Activated CD4-positive, alpha-beta memory T cell treated with anti-CD3 and anti-CD28 coated beads for 36 hours (primary cell): ENCODE measurements at regions not wholly inside any gene's neighbourhood (a gene's known extent, or its start where the extent isn't known, plus 50 kb on each side); places are given as distances from the start of the nearest gene placed in this dataset.

Source experiments
- CTCF ChIA-PET: fragments of 350-600 bp; sonication (Branson Sonifier 250); formaldehyde crosslinking; loops from one replicate; lab custom pipeline; 2021; ENCODE audit warnings: antibody characterized with exemption, inconsistent platforms; lab: Charles Lee
- POLR2A ChIA-PET: fragments of 350-600 bp; sonication (Branson Sonifier 250); formaldehyde crosslinking; loops from one replicate; lab custom pipeline; 2021; ENCODE audit warnings: antibody characterized with exemption; lab: Charles Lee
- DNase-seq: peaks from one replicate; pipeline ENCODE4 v3.0.0-alpha.2; 2020
- H3K27ac Mint-ChIP-seq: one replicate; pipeline ENCODE4 v1.8.0; 2021; ENCODE audit warnings: mixed read lengths
- H3K27me3 Mint-ChIP-seq: one replicate; pipeline ENCODE4 v1.8.0; 2021; ENCODE audit warnings: mixed read lengths
- H3K36me3 Mint-ChIP-seq: one replicate; pipeline ENCODE4 v1.8.0; 2021; ENCODE audit warnings: mixed read lengths
- H3K4me1 Mint-ChIP-seq: one replicate; pipeline ENCODE4 v1.8.0; 2021; ENCODE audit warnings: low read depth, mixed read lengths
- H3K4me3 Mint-ChIP-seq: one replicate; pipeline ENCODE4 v1.8.0; 2021; ENCODE audit warnings: mild to moderate bottlenecking, mixed read lengths
- H3K9me3 Mint-ChIP-seq: one replicate; pipeline ENCODE4 v1.8.0; 2021; ENCODE audit warnings: mixed read lengths
- intact Hi-C: fragments of 100-400 bp; cut with micrococcal nuclease; formaldehyde crosslinking; loops from one replicate; pipeline ENCODE4 v1.15.1; 2023

DNA sequence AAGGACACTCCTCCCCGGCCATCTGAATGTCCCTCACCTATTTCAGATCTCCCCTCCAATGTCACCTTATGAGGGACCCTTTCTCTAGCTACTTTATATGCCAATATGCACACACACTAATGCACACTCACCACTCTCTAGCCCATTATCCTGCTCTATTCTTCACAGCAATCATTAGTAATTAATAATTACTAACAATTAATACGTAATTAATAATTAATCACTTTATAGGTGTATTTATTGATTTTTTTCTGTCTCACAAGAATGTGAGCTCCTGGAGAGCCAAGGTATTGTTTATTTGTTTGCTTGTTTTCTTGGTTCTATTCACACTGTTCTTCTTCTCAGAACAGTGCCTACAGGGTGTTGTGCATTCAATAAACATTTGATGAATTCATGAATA lies 385.2 kb upstream of the DUSP10 start:
- Mint-ChIP-seq H3K27ac (no peak overlapping the region), H3K4me1 (no peaks in the 10 kb centered on the region), H3K9me3 (no peaks in the 10 kb centered on the region), H3K36me3 (no peaks in the 10 kb centered on the region), H3K4me3 (no peak overlapping the region), H3K27me3 (no peaks in the 10 kb centered on the region)
- DNase-seq = no peak
- intact Hi-C loops = no loop called here
- ChIA-PET POLR2A (no interaction called here), CTCF (interaction anchor here (1.1 to 2.1 kb wide), 2 partner anchors 31 to 329 kb away, joined by 4 to 9 read pairs; no protein-coding TSS in a partner anchor)

DNA sequence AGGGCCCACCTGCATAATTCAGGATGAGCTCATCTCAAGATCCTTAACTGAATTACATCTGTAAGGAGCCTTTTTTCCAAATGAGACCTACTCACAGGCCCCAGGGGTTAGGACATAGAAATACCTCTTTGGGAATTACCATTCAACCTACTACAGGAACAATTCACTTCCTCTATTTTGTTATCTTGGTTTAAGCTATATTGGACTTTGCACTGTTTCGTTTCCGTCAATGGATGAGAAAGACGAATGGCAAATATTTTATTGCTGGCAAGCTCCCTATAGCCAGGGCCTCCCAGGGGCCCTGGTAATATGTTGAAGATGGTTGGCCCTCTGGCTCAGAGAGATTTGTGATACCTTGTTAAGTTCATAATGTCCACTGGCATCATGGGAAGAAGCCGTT lies 384.2 kb upstream of the DUSP10 start:
- no peaks in the 10 kb centered on the region for H3K4me1 Mint-ChIP-seq
- intact Hi-C loops = no loop called here
- DNase-seq = no peak
- H3K27me3 Mint-ChIP-seq = no peaks in the 10 kb centered on the region
- H3K9me3 Mint-ChIP-seq = no peaks in the 10 kb centered on the region
- POLR2A ChIA-PET = no interaction called here
- no peak overlapping the region for H3K27ac Mint-ChIP-seq
- no peaks in the 10 kb centered on the region for H3K36me3 Mint-ChIP-seq
- H3K4me3 Mint-ChIP-seq = no peak overlapping the region
- CTCF ChIA-PET = interaction anchor here (2.1 kb wide), 1 partner anchor 330 kb away, joined by 9 read pairs; no protein-coding TSS in a partner anchor

DNA sequence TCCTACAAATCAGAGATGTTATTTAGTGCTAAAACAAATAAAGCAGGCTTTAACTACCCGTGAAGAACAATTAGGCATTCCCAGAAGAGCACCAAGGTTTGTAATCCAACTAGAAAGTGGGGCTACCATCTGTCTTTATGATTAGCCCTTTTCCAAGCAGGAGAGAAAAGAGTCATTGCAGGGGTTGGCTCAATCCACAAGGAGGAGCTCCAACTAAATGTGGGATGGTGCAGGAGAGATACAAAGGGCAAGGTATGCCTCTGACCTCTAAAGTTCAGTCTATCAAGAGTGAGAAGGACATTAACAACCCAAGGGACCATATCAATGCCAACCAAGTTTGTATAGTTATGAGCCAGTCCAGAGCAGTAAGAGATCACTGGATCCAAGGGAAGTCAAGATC lies 382.7 kb upstream of the DUSP10 start:
- H3K36me3 Mint-ChIP-seq = no peaks in the 10 kb centered on the region
- no peaks in the 10 kb centered on the region for H3K9me3 Mint-ChIP-seq
- ChIA-PET CTCF (interaction anchor here (1.0 to 1.1 kb wide), 2 partner anchors 30 to 76 kb away, joined by 4 to 5 read pairs; no protein-coding TSS in a partner anchor), POLR2A (no interaction called here)
- intact Hi-C loops = no loop called here
- H3K27ac Mint-ChIP-seq = no peak overlapping the region
- no peak overlapping the region for H3K4me3 Mint-ChIP-seq
- no peak for DNase-seq
- H3K27me3 Mint-ChIP-seq = no peaks in the 10 kb centered on the region
- H3K4me1 Mint-ChIP-seq = no peaks in the 10 kb centered on the region

DNA sequence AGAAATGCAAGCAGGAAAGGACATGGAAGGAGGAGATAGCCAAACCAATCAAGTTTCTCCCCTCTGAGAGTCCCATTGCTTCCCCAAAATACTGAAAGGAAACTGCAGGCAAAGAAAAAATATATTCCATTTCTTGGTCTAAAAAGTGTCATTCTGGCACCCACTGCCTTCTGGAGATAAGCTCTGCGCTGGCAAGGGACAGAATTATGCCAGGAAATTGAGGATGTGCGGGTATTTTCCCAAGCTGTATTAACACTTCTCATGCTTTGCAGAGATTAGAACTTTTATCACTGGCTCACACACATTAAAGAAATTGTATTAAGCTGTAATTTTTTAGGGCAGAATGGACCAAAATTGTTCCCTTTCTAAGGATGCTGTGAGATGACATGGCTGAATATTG lies 381.2 kb upstream of the DUSP10 start:
- Mint-ChIP-seq H3K27me3 (no peaks in the 10 kb centered on the region), H3K27ac (no peak overlapping the region), H3K4me3 (no peak overlapping the region), H3K4me1 (no peaks in the 10 kb centered on the region), H3K36me3 (no peaks in the 10 kb centered on the region), H3K9me3 (no peaks in the 10 kb centered on the region)
- ChIA-PET CTCF (interaction anchor here (0.8 to 1.5 kb wide), 2 partner anchors 27 to 647 kb away, joined by 3 to 5 read pairs; no protein-coding TSS in a partner anchor), POLR2A (no interaction called here)
- intact Hi-C loops = no loop called here
- no peak for DNase-seq

DNA sequence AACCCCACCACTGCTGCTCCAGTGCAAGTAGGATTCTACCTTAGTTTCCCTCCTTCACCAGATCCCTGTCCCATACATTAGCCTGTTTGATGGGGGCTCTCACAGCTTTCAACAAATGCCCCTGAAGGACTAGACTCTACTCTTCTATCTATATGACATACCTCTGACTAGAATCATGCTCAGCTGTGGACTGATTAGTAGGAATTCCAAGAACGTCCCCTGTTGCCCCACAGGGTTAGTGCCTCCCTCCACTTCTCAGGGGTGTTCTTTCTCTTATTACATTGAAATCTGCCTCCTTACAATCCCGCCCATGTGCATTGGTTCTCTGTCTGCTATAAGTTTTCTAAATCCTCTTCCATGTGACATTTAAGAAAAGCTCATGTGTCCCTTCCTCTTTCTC lies 375.9 kb upstream of the DUSP10 start:
- intact Hi-C loops = no loop called here
- H3K27me3 Mint-ChIP-seq = peaks cover 2% of the 10 kb centered on the region

DNA sequence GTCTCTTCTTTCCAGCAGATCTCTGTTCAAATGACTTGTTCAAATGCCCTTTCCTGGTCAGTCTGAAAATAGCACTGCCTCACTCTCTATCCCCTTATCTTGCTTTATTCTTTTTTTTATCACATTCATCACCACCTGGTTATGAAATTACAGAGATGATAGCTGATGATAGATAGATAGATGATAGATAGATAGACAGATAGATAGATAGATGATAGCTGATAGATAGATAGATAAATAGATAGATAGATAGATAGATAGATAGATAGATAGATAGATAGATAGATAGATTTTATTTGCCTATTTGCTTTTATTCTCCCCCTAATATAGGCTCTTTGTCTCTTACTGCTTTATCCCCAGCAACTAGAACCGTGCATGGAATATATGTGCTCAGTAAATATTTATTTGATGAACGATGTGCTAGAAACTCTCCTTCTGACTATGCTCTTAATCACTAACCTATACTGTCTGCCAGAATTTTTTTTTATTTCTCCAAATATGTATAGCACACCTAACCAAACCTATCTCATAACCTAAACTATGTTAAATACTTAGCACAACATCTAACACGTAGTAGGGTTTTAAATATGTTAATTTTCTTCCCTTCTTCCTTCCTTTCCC lies 372.8 kb upstream of the DUSP10 start:
- Mint-ChIP-seq H3K36me3 (no peaks in the 10 kb centered on the region), H3K4me1 (no peaks in the 10 kb centered on the region), H3K9me3 (no peaks in the 10 kb centered on the region), H3K4me3 (no peak overlapping the region), H3K27ac (no peak overlapping the region), H3K27me3 (peaks cover 2% of the 10 kb centered on the region)
- CTCF ChIA-PET = no interaction called here
- no peak for DNase-seq
- POLR2A ChIA-PET = no interaction called here
- intact Hi-C loops = no loop called here

More for the DNA sequence above, 375.9 kb upstream of the DUSP10 start:
- H3K36me3 Mint-ChIP-seq = no peaks in the 10 kb centered on the region
- no peak overlapping the region for H3K27ac Mint-ChIP-seq
- H3K9me3 Mint-ChIP-seq = no peaks in the 10 kb centered on the region
- H3K4me1 Mint-ChIP-seq = no peaks in the 10 kb centered on the region
- H3K4me3 Mint-ChIP-seq = no peak overlapping the region
- DNase-seq = no peak
- CTCF ChIA-PET = interaction anchor here (0.8 kb wide), 1 partner anchor 23 kb away, joined by 3 read pairs; no protein-coding TSS in a partner anchor
- POLR2A ChIA-PET = no interaction called here

DNA sequence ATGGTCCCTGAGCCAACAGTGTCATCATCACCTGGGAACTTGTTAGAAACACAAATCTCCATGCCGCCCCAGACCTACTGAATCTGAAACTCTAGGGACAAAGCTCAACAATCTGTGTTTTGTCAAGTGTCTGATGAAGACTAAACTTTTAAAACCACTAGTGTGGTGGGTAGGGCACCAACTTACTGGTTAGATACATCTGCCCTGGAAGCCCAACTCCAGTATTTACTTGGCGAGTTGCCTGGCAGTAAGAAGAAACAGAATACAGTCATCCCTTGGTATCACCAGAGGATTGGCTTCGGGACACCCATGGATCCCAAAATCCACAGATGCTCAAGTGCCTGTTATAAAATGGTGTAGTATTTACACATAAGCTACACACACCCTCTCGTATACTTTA lies 367.9 kb upstream of the DUSP10 start:
- Mint-ChIP-seq H3K9me3 (no peaks in the 10 kb centered on the region), H3K27ac (no peak overlapping the region), H3K36me3 (no peaks in the 10 kb centered on the region), H3K27me3 (no peaks in the 10 kb centered on the region), H3K4me3 (no peak overlapping the region), H3K4me1 (no peaks in the 10 kb centered on the region)
- intact Hi-C loops = no loop called here
- CTCF ChIA-PET = interaction anchor here (1.8 kb wide), 1 partner anchor 13 kb away, joined by 5 read pairs; no protein-coding TSS in a partner anchor
- no peak for DNase-seq
- POLR2A ChIA-PET = interaction anchor here (1.8 kb wide), 1 partner anchor 10 kb away, joined by 4 read pairs; no protein-coding TSS in a partner anchor

DNA sequence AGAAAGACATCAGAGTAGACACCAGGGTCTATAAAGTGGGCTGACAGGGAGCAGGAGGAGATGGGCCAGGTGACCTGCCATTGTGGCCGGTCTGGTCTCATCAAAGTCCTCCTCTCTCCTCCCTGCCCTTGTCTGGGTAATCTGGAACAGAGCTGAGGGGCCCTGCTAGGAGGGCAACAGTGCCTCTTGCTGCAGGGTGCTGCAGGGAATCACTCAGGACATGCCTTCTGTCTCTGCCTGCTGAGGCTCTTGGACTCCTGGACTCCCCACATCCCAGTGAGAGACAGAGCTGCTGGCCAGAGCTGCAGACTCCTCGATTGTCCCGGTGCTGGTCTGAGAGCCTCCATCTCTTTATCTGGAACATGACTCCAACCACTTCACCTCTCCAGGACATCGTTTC lies 366.1 kb upstream of the DUSP10 start:
- no peak overlapping the region for H3K27ac Mint-ChIP-seq
- POLR2A ChIA-PET = no interaction called here
- no peak overlapping the region for H3K4me3 Mint-ChIP-seq
- H3K9me3 Mint-ChIP-seq = no peaks in the 10 kb centered on the region
- no peaks in the 10 kb centered on the region for H3K27me3 Mint-ChIP-seq
- CTCF ChIA-PET = interaction anchor here (0.6 kb wide), 1 partner anchor 13 kb away, joined by 4 read pairs; no protein-coding TSS in a partner anchor
- H3K4me1 Mint-ChIP-seq = no peaks in the 10 kb centered on the region
- intact Hi-C loops = no loop called here
- DNase-seq = no peak
- H3K36me3 Mint-ChIP-seq = no peaks in the 10 kb centered on the region

DNA sequence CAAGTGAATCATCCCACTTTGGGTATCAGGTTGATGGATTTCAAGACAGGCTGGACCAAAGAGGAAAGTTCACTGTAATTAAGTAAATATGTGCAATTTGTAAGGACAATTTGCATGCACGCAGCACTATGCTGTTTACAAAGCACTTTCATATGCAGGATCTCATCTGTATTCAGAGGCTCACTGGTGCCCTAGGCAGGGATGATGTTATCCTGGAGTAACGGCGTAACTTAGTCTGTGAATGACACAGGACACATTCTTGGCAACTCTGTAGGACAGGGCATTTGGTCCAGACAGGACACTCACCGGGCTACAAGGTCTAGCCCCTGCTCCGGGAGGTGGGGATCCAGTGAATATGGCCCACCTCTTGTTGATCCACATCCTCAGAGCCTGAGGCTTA lies 365.4 kb upstream of the DUSP10 start:
- no peak overlapping the region for H3K4me3 Mint-ChIP-seq
- ChIA-PET POLR2A (no interaction called here), CTCF (interaction anchor here (2.7 kb wide), 1 partner anchor 11 kb away, joined by 20 read pairs; no protein-coding TSS in a partner anchor)
- no peaks in the 10 kb centered on the region for H3K9me3 Mint-ChIP-seq
- intact Hi-C loops = no loop called here
- H3K4me1 Mint-ChIP-seq = no peaks in the 10 kb centered on the region
- H3K27me3 Mint-ChIP-seq = no peaks in the 10 kb centered on the region
- no peaks in the 10 kb centered on the region for H3K36me3 Mint-ChIP-seq
- H3K27ac Mint-ChIP-seq = no peak overlapping the region
- DNase-seq = no peak

DNA sequence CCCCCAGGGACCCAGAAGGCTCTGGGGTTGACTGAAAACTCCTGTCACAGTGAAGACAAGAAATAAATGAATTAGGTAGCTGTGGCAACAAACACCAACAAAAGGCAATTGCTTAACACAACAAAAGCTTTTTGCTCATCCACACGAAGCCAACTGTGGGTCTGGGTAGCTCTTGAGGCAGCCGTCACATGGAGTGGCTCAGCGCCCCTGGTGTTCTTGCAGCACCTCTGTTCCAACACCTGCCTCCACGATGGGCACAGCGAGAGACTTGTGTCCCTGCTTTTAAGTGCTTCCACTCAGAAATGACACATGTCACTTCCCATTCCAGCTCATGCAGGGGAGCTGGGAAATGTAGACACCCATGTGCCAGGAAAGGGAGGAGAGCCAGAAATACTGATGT lies 364.5 kb upstream of the DUSP10 start:
- Mint-ChIP-seq H3K9me3 (no peaks in the 10 kb centered on the region), H3K4me3 (no peak overlapping the region), H3K36me3 (no peaks in the 10 kb centered on the region), H3K27me3 (no peaks in the 10 kb centered on the region), H3K27ac (no peak overlapping the region), H3K4me1 (no peaks in the 10 kb centered on the region)
- DNase-seq = no peak
- intact Hi-C loops = no loop called here
- ChIA-PET POLR2A (no interaction called here), CTCF (interaction anchor here (1.5 to 2.7 kb wide), 2 partner anchors 10 to 16 kb away, joined by 3 to 20 read pairs; no protein-coding TSS in a partner anchor)

DNA sequence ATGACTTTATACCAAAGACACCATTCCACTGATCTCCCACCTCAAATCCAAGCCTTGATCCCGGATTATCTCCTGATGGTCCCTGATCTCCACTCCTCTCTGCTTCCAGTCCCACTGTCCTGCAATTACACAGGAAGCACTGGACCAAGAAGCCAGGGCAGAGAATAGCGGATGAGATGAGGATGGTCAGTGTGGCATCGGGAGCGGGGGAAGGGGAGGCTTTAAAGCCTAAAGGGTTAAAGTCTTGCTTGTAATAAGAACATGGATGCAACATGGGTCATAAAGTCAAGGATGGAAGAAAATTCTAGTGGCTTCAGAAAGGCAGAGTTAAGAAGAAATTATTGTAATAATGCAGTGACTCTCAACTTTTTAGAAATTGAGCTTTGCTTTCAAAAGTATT lies 364.0 kb upstream of the DUSP10 start:
- H3K27ac Mint-ChIP-seq = no peak overlapping the region
- CTCF ChIA-PET = interaction anchor here (1.5 to 2.7 kb wide), 2 partner anchors 10 to 16 kb away, joined by 3 to 20 read pairs; no protein-coding TSS in a partner anchor
- H3K9me3 Mint-ChIP-seq = no peaks in the 10 kb centered on the region
- no peaks in the 10 kb centered on the region for H3K36me3 Mint-ChIP-seq
- H3K4me3 Mint-ChIP-seq = no peak overlapping the region
- H3K27me3 Mint-ChIP-seq = no peaks in the 10 kb centered on the region
- no peaks in the 10 kb centered on the region for H3K4me1 Mint-ChIP-seq
- intact Hi-C loops = no loop called here
- POLR2A ChIA-PET = no interaction called here
- DNase-seq = no peak

DNA sequence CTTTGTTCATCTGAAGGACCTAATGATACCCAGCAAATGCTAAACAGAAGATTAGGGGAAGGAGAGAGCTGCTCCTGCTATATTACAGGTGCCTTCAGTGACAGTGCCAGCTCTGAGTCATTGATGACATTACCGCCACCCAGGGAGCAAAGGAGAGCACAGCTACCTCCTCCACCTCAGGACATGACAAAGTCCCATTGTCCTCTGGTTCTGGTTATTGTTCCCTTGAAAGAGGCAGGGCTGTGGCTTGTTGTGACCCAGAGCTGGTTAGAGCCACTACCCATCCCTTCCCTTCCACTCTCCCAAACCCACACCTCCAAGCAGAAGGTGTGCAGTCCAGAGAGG lies 363.5 kb upstream of the DUSP10 start:
- ChIA-PET CTCF (interaction anchor here (1.5 to 2.7 kb wide), 2 partner anchors 9 to 15 kb away, joined by 3 to 20 read pairs; no protein-coding TSS in a partner anchor), POLR2A (no interaction called here)
- Mint-ChIP-seq H3K4me1 (no peaks in the 10 kb centered on the region), H3K36me3 (no peaks in the 10 kb centered on the region), H3K27me3 (no peaks in the 10 kb centered on the region), H3K4me3 (no peak overlapping the region), H3K27ac (no peak overlapping the region), H3K9me3 (no peaks in the 10 kb centered on the region)
- intact Hi-C loops = no loop called here
- no peak for DNase-seq
